ENCODE measurements at regions not wholly inside any gene's neighbourhood (a gene's known extent, or its start where the extent isn't known, plus 50 kb on each side); places are given as distances from the start of the nearest gene placed in this dataset.

DNA sequence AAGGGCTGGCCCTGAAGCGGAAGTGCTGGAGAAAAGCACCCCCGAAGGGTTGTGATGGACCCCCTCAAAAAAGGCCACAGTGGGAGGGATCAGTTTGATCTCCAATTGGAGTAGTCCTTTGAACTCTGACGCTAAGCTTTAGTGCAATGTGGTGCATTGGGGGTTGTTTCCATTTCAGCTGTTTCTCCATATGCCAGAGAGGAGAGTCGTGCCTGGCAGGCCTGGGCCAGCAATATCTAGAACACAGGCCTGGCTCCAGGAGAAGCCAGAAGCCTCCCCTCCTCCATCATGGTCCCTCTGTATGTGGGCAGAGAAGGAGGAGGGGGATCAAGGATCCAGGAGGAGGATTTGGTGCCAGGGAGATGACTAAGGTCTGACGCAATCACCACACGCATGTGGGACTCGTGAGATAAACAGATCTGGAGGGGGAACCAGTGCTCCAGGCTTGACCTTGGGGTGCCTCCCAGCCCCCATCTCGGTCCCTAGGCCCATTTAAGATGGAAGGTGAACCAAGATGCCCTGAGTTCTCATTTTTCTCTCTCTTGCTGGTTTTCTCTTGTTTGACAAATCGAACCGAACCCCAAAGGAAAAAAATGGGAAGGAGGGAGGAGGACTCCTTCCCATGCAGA is 517.4 kb upstream of the JARID2 start:
- no peak overlapping the region for H3K4me3 ChIP-seq (ENCODE audit: low read length)
- TF ChIP-seq, protein P1, sequence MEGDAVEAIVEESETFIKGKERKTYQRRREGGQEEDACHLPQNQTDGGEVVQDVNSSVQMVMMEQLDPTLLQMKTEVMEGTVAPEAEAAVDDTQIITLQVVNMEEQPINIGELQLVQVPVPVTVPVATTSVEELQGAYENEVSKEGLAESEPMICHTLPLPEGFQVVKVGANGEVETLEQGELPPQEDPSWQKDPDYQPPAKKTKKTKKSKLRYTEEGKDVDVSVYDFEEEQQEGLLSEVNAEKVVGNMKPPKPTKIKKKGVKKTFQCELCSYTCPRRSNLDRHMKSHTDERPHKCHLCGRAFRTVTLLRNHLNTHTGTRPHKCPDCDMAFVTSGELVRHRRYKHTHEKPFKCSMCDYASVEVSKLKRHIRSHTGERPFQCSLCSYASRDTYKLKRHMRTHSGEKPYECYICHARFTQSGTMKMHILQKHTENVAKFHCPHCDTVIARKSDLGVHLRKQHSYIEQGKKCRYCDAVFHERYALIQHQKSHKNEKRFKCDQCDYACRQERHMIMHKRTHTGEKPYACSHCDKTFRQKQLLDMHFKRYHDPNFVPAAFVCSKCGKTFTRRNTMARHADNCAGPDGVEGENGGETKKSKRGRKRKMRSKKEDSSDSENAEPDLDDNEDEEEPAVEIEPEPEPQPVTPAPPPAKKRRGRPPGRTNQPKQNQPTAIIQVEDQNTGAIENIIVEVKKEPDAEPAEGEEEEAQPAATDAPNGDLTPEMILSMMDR (IDR thresholded peaks at IDR 0.05; ENCODE audit: insufficient read depth, low read depth, low read length, missing control alignments), result no peak
- peak; percentile 64 for DNase-seq (ENCODE audit: low read depth)

GRCh38 chr6:14729129-14729871 is 516.6 kb upstream of the JARID2 start:
- no peak overlapping the region for H3K4me3 ChIP-seq (ENCODE audit: low read length)
- DNase-seq (ENCODE audit: low read depth), result no peak
- TF ChIP-seq, protein P1 (IDR thresholded peaks at IDR 0.05; ENCODE audit: insufficient read depth, low read depth, low read length, missing control alignments), result no peak

DNA sequence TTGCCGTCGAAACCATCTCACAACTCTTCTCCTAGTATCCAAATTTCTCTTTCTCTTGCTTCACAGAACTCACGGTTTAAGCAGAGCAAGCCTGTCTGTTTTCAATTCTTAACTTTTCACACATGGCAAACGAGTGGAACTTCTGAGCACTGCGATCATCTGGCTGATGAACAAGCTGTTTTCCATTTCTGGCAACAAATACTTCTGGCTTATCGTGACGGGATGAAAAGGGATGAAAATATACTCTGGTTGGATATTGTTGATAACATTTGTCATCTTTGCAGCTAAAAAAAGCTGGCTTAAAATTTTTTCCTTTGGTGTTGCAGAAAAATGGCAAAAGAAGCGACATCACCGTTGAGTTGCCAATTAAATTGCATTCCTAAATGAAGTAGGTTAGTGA is 515.2 kb upstream of the JARID2 start:
- TF ChIP-seq, protein P1 (IDR thresholded peaks at IDR 0.05; ENCODE audit: insufficient read depth, low read depth, low read length, missing control alignments), result no peak
- DNase-seq (ENCODE audit: low read depth), result no peak
- no peak overlapping the region for H3K4me3 ChIP-seq (ENCODE audit: low read length)

DNA sequence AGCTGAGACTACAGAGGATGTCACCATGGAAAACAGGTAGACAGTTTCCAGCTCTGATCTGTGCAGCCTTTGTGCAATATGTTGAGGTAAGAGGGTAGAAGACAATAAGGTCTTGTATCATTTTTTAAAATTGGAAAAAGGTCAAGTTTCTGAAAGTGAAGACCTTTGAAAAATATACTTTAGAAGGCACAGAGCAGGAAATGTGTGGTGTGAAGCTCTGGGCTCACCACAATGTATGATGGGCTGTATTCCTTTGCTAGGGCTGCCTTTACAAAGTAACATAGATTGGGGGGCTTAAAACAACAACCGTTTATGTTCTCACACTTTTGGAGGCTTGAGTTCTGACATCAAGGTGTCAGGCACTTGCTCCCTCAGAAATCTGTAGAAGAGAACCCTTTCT is 514.3 kb upstream of the JARID2 start:
- TF ChIP-seq, protein P1 (IDR thresholded peaks at IDR 0.05; ENCODE audit: insufficient read depth, low read depth, low read length, missing control alignments), result no peak
- no peak for DNase-seq (ENCODE audit: low read depth)
- H3K4me3 ChIP-seq (ENCODE audit: low read length), result no peak overlapping the region

DNA sequence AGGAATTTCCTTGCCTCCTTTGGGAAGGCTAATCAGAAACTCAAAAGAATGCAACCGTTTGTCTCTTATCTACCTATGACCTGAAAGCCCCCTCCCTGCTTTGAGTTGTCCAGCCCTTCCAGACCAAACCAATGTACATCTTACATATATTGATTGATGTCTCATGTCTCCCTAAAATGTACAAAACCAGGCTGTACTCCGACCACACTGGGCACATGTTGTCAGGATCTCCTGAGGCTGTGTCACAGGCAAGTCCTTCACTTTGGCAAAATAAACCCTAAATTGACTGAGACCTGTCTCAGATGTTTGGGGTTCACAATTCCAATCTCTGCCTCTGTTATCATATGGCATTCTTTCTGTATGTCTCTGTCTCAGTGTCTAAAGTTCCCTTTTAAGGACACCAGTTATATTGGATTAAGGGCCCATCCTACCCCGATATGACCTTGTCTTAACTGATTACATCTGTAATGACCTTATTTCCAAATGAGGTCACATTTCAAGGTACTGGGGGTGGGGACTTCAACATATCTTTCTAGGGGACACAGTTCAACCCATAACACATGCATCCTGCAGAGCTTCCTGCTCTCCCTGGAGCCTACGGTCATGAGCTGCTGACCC is 513.5 kb upstream of the JARID2 start:
- no peak overlapping the region for H3K4me3 ChIP-seq (ENCODE audit: low read length)
- no peak for DNase-seq (ENCODE audit: low read depth)
- TF ChIP-seq, protein P1 (IDR thresholded peaks at IDR 0.05; ENCODE audit: insufficient read depth, low read depth, low read length, missing control alignments), result no peak

GRCh38 chr6:14732844-14733757 is 512.8 kb upstream of the JARID2 start:
- DNase-seq (ENCODE audit: low read depth), result peak; percentile 94
- H3K4me3 ChIP-seq (ENCODE audit: low read length), result no peak overlapping the region
- TF ChIP-seq, protein P1 (IDR thresholded peaks at IDR 0.05; ENCODE audit: insufficient read depth, low read depth, low read length, missing control alignments), result no peak
